ENCODE measurements at regions not wholly inside any gene's neighbourhood (a gene's known extent, or its start where the extent isn't known, plus 50 kb on each side); places are given as distances from the start of the nearest gene placed in this dataset.
"Not testable (repeated sequence)": the region's sequence is repeated elsewhere in the genome, so short reads cannot be mapped to it uniquely, and the experiment has no call there.

GRCh38 chr1:224004552-224005315 is 109.2 kb upstream of the FBXO28 start:
- TF ChIP-seq CTCF, POLR2A (IDR thresholded peaks at IDR 0.05): not testable (repeated sequence)

Measured in lower leg skin (tissue), 3 donors.